B cell (primary cell): ENCODE measurements at regions not wholly inside any gene's neighbourhood (a gene's known extent, or its start where the extent isn't known, plus 50 kb on each side); places are given as distances from the start of the nearest gene placed in this dataset.

Experiments used
- EZH2 ChIP-seq: IDR thresholded peaks from 2 replicates; pipeline ENCODE4 v1.6.1; 2012; ENCODE audit warnings: borderline replicate concordance, low read depth, mild to moderate bottlenecking, moderate library complexity, low read length; ENCODE audit not compliant: insufficient read depth, poor library complexity, severe bottlenecking
- TF ChIP-seq, protein P1 (sequence below): fragments of 200-600 bp; IDR thresholded peaks from one replicate; pipeline ENCODE4 v1.8.0; 2022; ENCODE audit warnings: antibody characterized with exemption, mild to moderate bottlenecking

DNA sequence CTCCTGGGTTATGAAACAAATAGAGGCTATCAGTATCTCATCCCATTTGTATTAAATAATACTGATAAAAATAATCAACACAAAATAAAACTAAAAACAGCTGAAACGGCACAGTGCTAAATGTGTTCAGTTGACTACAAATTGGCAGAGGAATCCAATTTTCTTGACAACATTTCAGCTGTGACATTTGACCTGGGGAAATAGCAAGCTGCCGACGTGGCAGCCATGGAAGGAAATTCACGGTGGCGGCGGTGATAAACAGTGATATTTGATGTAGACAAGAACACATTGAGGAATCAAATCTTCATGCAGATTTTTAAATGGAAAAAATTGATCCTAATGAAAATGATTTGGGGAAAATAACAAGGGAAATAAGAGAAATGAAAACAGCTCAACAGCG is 159.1 kb upstream of the RTL1 start:
- TF ChIP-seq, protein P1, sequence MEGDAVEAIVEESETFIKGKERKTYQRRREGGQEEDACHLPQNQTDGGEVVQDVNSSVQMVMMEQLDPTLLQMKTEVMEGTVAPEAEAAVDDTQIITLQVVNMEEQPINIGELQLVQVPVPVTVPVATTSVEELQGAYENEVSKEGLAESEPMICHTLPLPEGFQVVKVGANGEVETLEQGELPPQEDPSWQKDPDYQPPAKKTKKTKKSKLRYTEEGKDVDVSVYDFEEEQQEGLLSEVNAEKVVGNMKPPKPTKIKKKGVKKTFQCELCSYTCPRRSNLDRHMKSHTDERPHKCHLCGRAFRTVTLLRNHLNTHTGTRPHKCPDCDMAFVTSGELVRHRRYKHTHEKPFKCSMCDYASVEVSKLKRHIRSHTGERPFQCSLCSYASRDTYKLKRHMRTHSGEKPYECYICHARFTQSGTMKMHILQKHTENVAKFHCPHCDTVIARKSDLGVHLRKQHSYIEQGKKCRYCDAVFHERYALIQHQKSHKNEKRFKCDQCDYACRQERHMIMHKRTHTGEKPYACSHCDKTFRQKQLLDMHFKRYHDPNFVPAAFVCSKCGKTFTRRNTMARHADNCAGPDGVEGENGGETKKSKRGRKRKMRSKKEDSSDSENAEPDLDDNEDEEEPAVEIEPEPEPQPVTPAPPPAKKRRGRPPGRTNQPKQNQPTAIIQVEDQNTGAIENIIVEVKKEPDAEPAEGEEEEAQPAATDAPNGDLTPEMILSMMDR = no peak
- no peak for TF ChIP-seq EZH2
